Neural cell (in vitro differentiated cells): ENCODE measurements at regions not wholly inside any gene's neighbourhood (a gene's known extent, or its start where the extent isn't known, plus 50 kb on each side); places are given as distances from the start of the nearest gene placed in this dataset.

Source experiments
- CTCF ChIP-seq: fragments of 450-650 bp; IDR thresholded peaks from 2 replicates; pipeline ENCODE4 v1.5.1; 2014; ENCODE audit warnings: antibody characterized with exemption, mild to moderate bottlenecking, moderate library complexity; ENCODE audit not compliant: poor library complexity, severe bottlenecking
- POLR2AphosphoS5 ChIP-seq: IDR thresholded peaks from 2 replicates; pipeline ENCODE4 v1.6.1; 2012
- REST ChIP-seq: IDR thresholded peaks from 2 replicates; pipeline ENCODE4 v1.6.1; 2012; ENCODE audit warnings: borderline replicate concordance
- TAF1 ChIP-seq: IDR thresholded peaks from 2 replicates; pipeline ENCODE4 v1.6.1; 2012; ENCODE audit warnings: low read depth

- TF ChIP-seq POLR2AphosphoS5 (no peak), CTCF (no peak), TAF1 (no peak), REST (no peak)
Observed at GRCh38 chr15:98513428-98513986, 134.8 kb upstream of the IGF1R start.
